SU-DHL-6 (cell line): ENCODE measurements at regions not wholly inside any gene's neighbourhood (a gene's known extent, or its start where the extent isn't known, plus 50 kb on each side); places are given as distances from the start of the nearest gene placed in this dataset.

ENCODE experiments used
- CTCF ChIP-seq: fragments of 200-600 bp; sonication (generic); IDR thresholded peaks from one replicate; pipeline ENCODE4 v1.5.1; 2017; ENCODE audit warnings: antibody characterized with exemption, mild to moderate bottlenecking, low read length, moderate library complexity; ENCODE audit not compliant: insufficient read depth, poor library complexity, severe bottlenecking
- EZH2phosphoT487 ChIP-seq: fragments of 200-600 bp; sonication (generic), shearing (Covaris generic); conservative IDR thresholded peaks from 2 replicates; pipeline ENCODE4 v1.6.1; 2018; ENCODE audit warnings: mild to moderate bottlenecking, antibody characterized with exemption, low read length, moderate library complexity, mixed read lengths

GRCh38 chr11:37317803-37318202, 719.8 kb upstream of the RAG2 start:
- TF ChIP-seq CTCF: no peak
- no peak for TF ChIP-seq EZH2phosphoT487
